Mesendoderm (in vitro differentiated cells): ENCODE measurements at regions not wholly inside any gene's neighbourhood (a gene's known extent, or its start where the extent isn't known, plus 50 kb on each side); places are given as distances from the start of the nearest gene placed in this dataset.
"Not testable (repeated sequence)": the region's sequence is repeated elsewhere in the genome, so short reads cannot be mapped to it uniquely, and the experiment has no call there.

Experiments used
- DNase-seq: peaks from one replicate; pipeline ENCODE4 v3.0.0; 2013
- H2AK5ac ChIP-seq: 2 replicates; pipeline ENCODE4 v1.6.1; 2013; ENCODE audit warnings: low read length, inconsistent platforms
- H2BK120ac ChIP-seq: 2 replicates; pipeline ENCODE4 v1.6.1; 2013; ENCODE audit warnings: low read depth, mild to moderate bottlenecking, low read length, moderate library complexity, mixed read lengths
- H2BK15ac ChIP-seq: replicated peaks from 2 replicates; pipeline ENCODE4 v1.6.1; 2013; ENCODE audit warnings: low read depth, mild to moderate bottlenecking, moderate library complexity
- H2BK5ac ChIP-seq: 2 replicates; pipeline ENCODE4 v1.6.1; 2013; ENCODE audit warnings: low read length, inconsistent platforms
- H3K18ac ChIP-seq: 2 replicates; pipeline ENCODE4 v1.6.1; 2013; ENCODE audit warnings: mild to moderate bottlenecking, low read length, mixed read lengths
- H3K23ac ChIP-seq: one replicate; pipeline ENCODE4 v1.6.1; 2013; ENCODE audit warnings: low read length
- H3K27ac ChIP-seq: 2 replicates; pipeline ENCODE4 v1.5.1; 2013; ENCODE audit warnings: low read depth, mild to moderate bottlenecking, inconsistent platforms, low read length, moderate library complexity
- H3K27me3 ChIP-seq: 2 replicates; pipeline ENCODE4 v1.6.1; 2013; ENCODE audit warnings: low read length, control low read depth, mild to moderate bottlenecking, inconsistent platforms; ENCODE audit not compliant: insufficient read depth, poor library complexity
- H3K36me3 ChIP-seq: 2 replicates; pipeline ENCODE4 v1.6.1; 2013; ENCODE audit warnings: low read length, inconsistent platforms; ENCODE audit not compliant: control insufficient read depth, insufficient read depth
- H3K4ac ChIP-seq: one replicate; pipeline ENCODE4 v1.6.1; 2013; ENCODE audit warnings: low read depth, mild to moderate bottlenecking, low read length, moderate library complexity
- H3K4me1 ChIP-seq: 2 replicates; pipeline ENCODE4 v1.6.1; 2013; ENCODE audit warnings: low read depth, low read length, inconsistent platforms; ENCODE audit not compliant: control insufficient read depth
- H3K4me2 ChIP-seq: 2 replicates; pipeline ENCODE4 v1.6.1; 2013; ENCODE audit warnings: low read length
- H3K4me3 ChIP-seq: 2 replicates; pipeline ENCODE4 v1.5.1; 2013; ENCODE audit warnings: mild to moderate bottlenecking, low read length
- H3K56ac ChIP-seq: one replicate; pipeline ENCODE4 v1.6.1; 2013; ENCODE audit warnings: low read length
- H3K79me1 ChIP-seq: 2 replicates; pipeline ENCODE4 v1.6.1; 2013; ENCODE audit warnings: low read length, inconsistent platforms
- H3K79me2 ChIP-seq: 2 replicates; pipeline ENCODE4 v1.6.1; 2013; ENCODE audit warnings: mild to moderate bottlenecking, low read length; ENCODE audit not compliant: control insufficient read depth, insufficient read depth
- H3K9ac ChIP-seq: 2 replicates; pipeline ENCODE4 v1.6.1; 2013; ENCODE audit warnings: low read length, inconsistent platforms
- H4K5ac ChIP-seq: one replicate; pipeline ENCODE4 v1.6.1; 2013; ENCODE audit warnings: low read length
- H4K8ac ChIP-seq: one replicate; pipeline ENCODE4 v1.6.1; 2013; ENCODE audit warnings: low read depth, mild to moderate bottlenecking, control low read depth, low read length, moderate library complexity
- WGBS: extraction: QIAGEN DNeasy Blood & Tissue Kit; methylation state at CpG from one replicate; pipeline ENCODE4 v1.1.7; 2013; ENCODE audit warnings: low lambda C conversion rate, missing lambda C conversion rate; ENCODE audit not compliant: insufficient coverage; ENCODE audit errors: extremely low coverage; 5-methylcytosine and 5-hydroxymethylcytosine counted together

- Histone ChIP-seq H3K4me1 (peaks cover 5% of the 10 kb centered on the region), H3K79me2 (no peaks in the 10 kb centered on the region), H2BK120ac (no peak overlapping the region), H2BK5ac (no peak overlapping the region), H3K4me2 (no peak overlapping the region), H3K79me1 (no peaks in the 10 kb centered on the region), H3K9ac (no peak overlapping the region), H3K56ac (no peak overlapping the region), H3K4me3 (no peak overlapping the region), H2AK5ac (no peak overlapping the region), H3K18ac (no peak overlapping the region), H3K27me3 (no peaks in the 10 kb centered on the region), H3K36me3 (no peaks in the 10 kb centered on the region), H4K5ac (no peak overlapping the region), H3K23ac (no peak overlapping the region), H3K4ac (no peak overlapping the region), H4K8ac (no peak overlapping the region), H3K27ac (no peak overlapping the region), H2BK15ac (no peak overlapping the region)
- no CpG with 5 or more reads among the region's 5 CpGs for WGBS
- no peak for DNase-seq
Observed at GRCh38 chr5:154702477-154702876, 52.7 kb upstream of the LARP1 start.

- H3K4me2 ChIP-seq: not testable (repeated sequence)
Observed at GRCh38 chr5:154701725-154702124, 53.5 kb upstream of the LARP1 start.

GRCh38 chr5:154701181-154701580 lies 54.0 kb upstream of the LARP1 start:
- Histone ChIP-seq H2BK5ac (no peak overlapping the region), H3K4ac (no peak overlapping the region), H3K79me2 (no peaks in the 10 kb centered on the region), H3K56ac (no peak overlapping the region), H3K27me3 (no peaks in the 10 kb centered on the region), H3K23ac (no peak overlapping the region), H3K9ac (no peak overlapping the region), H2BK120ac (no peak overlapping the region), H3K36me3 (no peaks in the 10 kb centered on the region), H3K27ac (peak overlapping the region; percentile 44), H2BK15ac (no peak overlapping the region), H4K8ac (no peak overlapping the region), H2AK5ac (no peak overlapping the region), H3K18ac (no peak overlapping the region), H3K4me1 (peaks cover 8% of the 10 kb centered on the region), H3K4me2 (no peak overlapping the region), H3K4me3 (no peak overlapping the region), H3K79me1 (no peaks in the 10 kb centered on the region), H4K5ac (no peak overlapping the region)
- no CpG with 5 or more reads among the region's 3 CpGs for WGBS
- DNase-seq: no peak

More at GRCh38 chr5:154701725-154702124, 53.5 kb upstream of the LARP1 start:
- WGBS: no CpG with 5 or more reads among the region's 4 CpGs
- H3K4me1 ChIP-seq, H3K23ac ChIP-seq, H2BK5ac ChIP-seq, H3K9ac ChIP-seq, H2BK120ac ChIP-seq, H3K36me3 ChIP-seq, H2AK5ac ChIP-seq, H2BK15ac ChIP-seq, DNase-seq, H3K79me1 ChIP-seq, H4K8ac ChIP-seq, H3K4ac ChIP-seq, H3K56ac ChIP-seq, H4K5ac ChIP-seq, H3K18ac ChIP-seq, H3K27me3 ChIP-seq, H3K79me2 ChIP-seq, H3K27ac ChIP-seq, H3K4me3 ChIP-seq: not testable (repeated sequence)

GRCh38 chr5:154700289-154700928 lies 54.8 kb upstream of the LARP1 start:
- not testable (repeated sequence) for H2BK5ac ChIP-seq, H3K36me3 ChIP-seq, H3K23ac ChIP-seq, H3K27me3 ChIP-seq, H3K4me3 ChIP-seq, H3K56ac ChIP-seq, H4K5ac ChIP-seq, H3K9ac ChIP-seq, H4K8ac ChIP-seq, H3K18ac ChIP-seq, H3K79me2 ChIP-seq, H2BK120ac ChIP-seq, H3K4me1 ChIP-seq, H3K27ac ChIP-seq, DNase-seq, H2BK15ac ChIP-seq, H3K79me1 ChIP-seq, H2AK5ac ChIP-seq, H3K4me2 ChIP-seq, H3K4ac ChIP-seq
- WGBS: no CpG with 5 or more reads among the region's 10 CpGs

GRCh38 chr5:154698763-154699162 lies 56.4 kb upstream of the LARP1 start:
- no peak overlapping the region for H2BK120ac ChIP-seq
- no peak overlapping the region for H3K9ac ChIP-seq
- no peaks in the 10 kb centered on the region for H3K27me3 ChIP-seq
- no peaks in the 10 kb centered on the region for H3K79me1 ChIP-seq
- H3K4me1 ChIP-seq: peaks cover 8% of the 10 kb centered on the region
- no peak overlapping the region for H3K18ac ChIP-seq
- no peak overlapping the region for H3K4me3 ChIP-seq
- H4K8ac ChIP-seq: no peak overlapping the region
- H3K4me2 ChIP-seq: no peak overlapping the region
- H3K27ac ChIP-seq: no peak overlapping the region
- WGBS: no CpG with 5 or more reads among the region's 6 CpGs
- no peak overlapping the region for H2AK5ac ChIP-seq
- no peak overlapping the region for H2BK15ac ChIP-seq
- no peak overlapping the region for H3K4ac ChIP-seq
- no peak for DNase-seq
- no peak overlapping the region for H4K5ac ChIP-seq
- H3K79me2 ChIP-seq: no peaks in the 10 kb centered on the region
- H3K23ac ChIP-seq: no peak overlapping the region
- H3K56ac ChIP-seq: no peak overlapping the region
- H2BK5ac ChIP-seq: no peak overlapping the region
- no peaks in the 10 kb centered on the region for H3K36me3 ChIP-seq

GRCh38 chr5:154697371-154697770 lies 57.8 kb upstream of the LARP1 start:
- no peak overlapping the region for H3K23ac ChIP-seq
- no peak overlapping the region for H3K18ac ChIP-seq
- H3K9ac ChIP-seq: no peak overlapping the region
- H2BK5ac ChIP-seq: no peak overlapping the region
- no peak overlapping the region for H2AK5ac ChIP-seq
- H3K79me2 ChIP-seq: no peaks in the 10 kb centered on the region
- H3K27me3 ChIP-seq: no peaks in the 10 kb centered on the region
- no peak overlapping the region for H3K4me3 ChIP-seq
- no peak overlapping the region for H3K56ac ChIP-seq
- H3K36me3 ChIP-seq: no peaks in the 10 kb centered on the region
- no peak overlapping the region for H3K27ac ChIP-seq
- WGBS: no CpG with 5 or more reads among the region's 5 CpGs
- H3K79me1 ChIP-seq: no peaks in the 10 kb centered on the region
- no peak overlapping the region for H3K4ac ChIP-seq
- H2BK15ac ChIP-seq: no peak overlapping the region
- H4K5ac ChIP-seq: no peak overlapping the region
- peaks cover 9% of the 10 kb centered on the region for H3K4me1 ChIP-seq
- no peak for DNase-seq
- H4K8ac ChIP-seq: no peak overlapping the region
- no peak overlapping the region for H3K4me2 ChIP-seq
- no peak overlapping the region for H2BK120ac ChIP-seq
